KMS-11 (cell line): ENCODE measurements at regions not wholly inside any gene's neighbourhood (a gene's known extent, or its start where the extent isn't known, plus 50 kb on each side); places are given as distances from the start of the nearest gene placed in this dataset.

Experiments used
- H2AFZ ChIP-seq: fragments of 200-600 bp; sonication (generic); 2 replicates; pipeline ENCODE4 v1.6.1; 2016; ENCODE audit warnings: antibody characterized with exemption, mixed run types, low read depth
- H3K27ac ChIP-seq: fragments of 200-600 bp; sonication (generic); 2 replicates; pipeline ENCODE4 v1.6.1; 2016; ENCODE audit warnings: mild to moderate bottlenecking, mixed run types
- H3K27me3 ChIP-seq: fragments of 200-600 bp; sonication (generic); 2 replicates; pipeline ENCODE4 v1.6.1; 2017; ENCODE audit warnings: mild to moderate bottlenecking, low read depth, mixed run types, moderate library complexity; ENCODE audit not compliant: insufficient read depth
- H3K36me3 ChIP-seq: fragments of 200-600 bp; sonication (generic); 2 replicates; pipeline ENCODE4 v1.6.1; 2017; ENCODE audit warnings: mild to moderate bottlenecking, mixed run types; ENCODE audit not compliant: insufficient read depth
- H3K4me1 ChIP-seq: fragments of 200-600 bp; sonication (generic); 2 replicates; pipeline ENCODE4 v1.6.1; 2016; ENCODE audit warnings: mild to moderate bottlenecking, low read depth, mixed run types; ENCODE audit not compliant: poor library complexity, severe bottlenecking
- H3K4me2 ChIP-seq: fragments of 200-600 bp; sonication (generic); 2 replicates; pipeline ENCODE4 v1.7.0; 2016; ENCODE audit warnings: mild to moderate bottlenecking, mixed run types
- H3K4me3 ChIP-seq: fragments of 200-600 bp; sonication (generic); IDR thresholded peaks from 2 replicates; pipeline ENCODE4 v1.6.1; 2017; ENCODE audit warnings: low read depth, low read length, mixed read lengths; ENCODE audit not compliant: insufficient read depth
- H3K79me2 ChIP-seq: fragments of 200-600 bp; sonication (generic); 2 replicates; pipeline ENCODE4 v1.6.1; 2016; ENCODE audit warnings: low read depth, mixed run types; ENCODE audit not compliant: insufficient read depth
- H3K9ac ChIP-seq: fragments of 200-600 bp; sonication (generic); 2 replicates; pipeline ENCODE4 v1.6.1; 2016; ENCODE audit warnings: mild to moderate bottlenecking, mixed run types
- H4K20me1 ChIP-seq: fragments of 200-600 bp; sonication (generic); 2 replicates; pipeline ENCODE4 v1.6.1; 2016; ENCODE audit warnings: mild to moderate bottlenecking, mixed run types; ENCODE audit not compliant: insufficient read depth
- TF ChIP-seq, protein P1 (sequence below): fragments of 200-600 bp; sonication (generic); conservative IDR thresholded peaks from 2 replicates; pipeline ENCODE4 v1.6.1; 2017; ENCODE audit warnings: low read depth, mild to moderate bottlenecking, antibody characterized with exemption, low read length, moderate library complexity, mixed read lengths

DNA sequence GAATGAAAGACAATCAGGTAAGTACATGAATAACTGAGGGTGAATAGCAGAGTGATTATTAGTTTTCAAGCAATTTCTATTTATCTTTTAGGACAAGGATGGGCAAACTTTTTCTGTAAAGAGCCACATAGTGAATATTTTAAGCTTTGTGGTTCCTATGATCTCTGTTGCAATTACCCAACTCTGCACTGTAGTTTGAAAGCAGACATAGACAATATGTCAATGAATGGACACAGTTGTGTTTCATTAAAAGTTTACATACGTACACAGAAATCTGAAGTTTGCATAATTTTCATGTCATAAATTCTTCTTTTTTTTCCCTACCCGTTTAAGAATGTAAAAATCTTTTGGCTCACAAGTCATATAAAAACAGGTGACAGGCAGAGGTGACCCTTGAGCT lies 71.4 kb downstream of the ZNF281 start:
- Histone ChIP-seq H3K79me2 (no peaks in the 10 kb centered on the region), H3K36me3 (no peaks in the 10 kb centered on the region), H3K4me3 (no peak overlapping the region), H3K9ac (no peak overlapping the region), H4K20me1 (no peaks in the 10 kb centered on the region), H3K27me3 (no peaks in the 10 kb centered on the region), H3K4me2 (no peak overlapping the region), H3K4me1 (peaks cover 30% of the 10 kb centered on the region), H3K27ac (no peak overlapping the region), H2AFZ (no peak overlapping the region)
- TF ChIP-seq, protein P1, sequence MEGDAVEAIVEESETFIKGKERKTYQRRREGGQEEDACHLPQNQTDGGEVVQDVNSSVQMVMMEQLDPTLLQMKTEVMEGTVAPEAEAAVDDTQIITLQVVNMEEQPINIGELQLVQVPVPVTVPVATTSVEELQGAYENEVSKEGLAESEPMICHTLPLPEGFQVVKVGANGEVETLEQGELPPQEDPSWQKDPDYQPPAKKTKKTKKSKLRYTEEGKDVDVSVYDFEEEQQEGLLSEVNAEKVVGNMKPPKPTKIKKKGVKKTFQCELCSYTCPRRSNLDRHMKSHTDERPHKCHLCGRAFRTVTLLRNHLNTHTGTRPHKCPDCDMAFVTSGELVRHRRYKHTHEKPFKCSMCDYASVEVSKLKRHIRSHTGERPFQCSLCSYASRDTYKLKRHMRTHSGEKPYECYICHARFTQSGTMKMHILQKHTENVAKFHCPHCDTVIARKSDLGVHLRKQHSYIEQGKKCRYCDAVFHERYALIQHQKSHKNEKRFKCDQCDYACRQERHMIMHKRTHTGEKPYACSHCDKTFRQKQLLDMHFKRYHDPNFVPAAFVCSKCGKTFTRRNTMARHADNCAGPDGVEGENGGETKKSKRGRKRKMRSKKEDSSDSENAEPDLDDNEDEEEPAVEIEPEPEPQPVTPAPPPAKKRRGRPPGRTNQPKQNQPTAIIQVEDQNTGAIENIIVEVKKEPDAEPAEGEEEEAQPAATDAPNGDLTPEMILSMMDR, result no peak

- no peak overlapping the region for H2AFZ ChIP-seq
- TF ChIP-seq, protein P1, result no peak
- H3K4me1 ChIP-seq, result peaks cover 24% of the 10 kb centered on the region
- H3K27ac ChIP-seq, result no peak overlapping the region
- no peaks in the 10 kb centered on the region for H3K27me3 ChIP-seq
- no peaks in the 10 kb centered on the region for H4K20me1 ChIP-seq
- H3K4me3 ChIP-seq, result no peak overlapping the region
- no peak overlapping the region for H3K9ac ChIP-seq
- no peak overlapping the region for H3K4me2 ChIP-seq
- H3K36me3 ChIP-seq, result no peaks in the 10 kb centered on the region
- no peaks in the 10 kb centered on the region for H3K79me2 ChIP-seq
Measured at GRCh38 chr1:200337831-200338230, 72.0 kb downstream of the ZNF281 start.

GRCh38 chr1:200337410-200337809 lies 72.4 kb downstream of the ZNF281 start:
- TF ChIP-seq, protein P1, result no peak
- Histone ChIP-seq H3K27me3 (no peaks in the 10 kb centered on the region), H2AFZ (no peak overlapping the region), H3K36me3 (no peaks in the 10 kb centered on the region), H4K20me1 (no peaks in the 10 kb centered on the region), H3K4me3 (no peak overlapping the region), H3K4me2 (no peak overlapping the region), H3K4me1 (peaks cover 20% of the 10 kb centered on the region), H3K9ac (no peak overlapping the region), H3K79me2 (no peaks in the 10 kb centered on the region), H3K27ac (no peak overlapping the region)

GRCh38 chr1:200336901-200337391 lies 72.9 kb downstream of the ZNF281 start:
- Histone ChIP-seq H3K4me3 (no peak overlapping the region), H3K4me1 (peaks cover 15% of the 10 kb centered on the region), H3K27me3 (no peaks in the 10 kb centered on the region), H4K20me1 (no peaks in the 10 kb centered on the region), H3K4me2 (no peak overlapping the region), H3K9ac (no peak overlapping the region), H3K27ac (no peak overlapping the region), H3K36me3 (no peaks in the 10 kb centered on the region), H2AFZ (no peak overlapping the region), H3K79me2 (no peaks in the 10 kb centered on the region)
- TF ChIP-seq, protein P1, result no peak
